ENCODE measurements at regions not wholly inside any gene's neighbourhood (a gene's known extent, or its start where the extent isn't known, plus 50 kb on each side); places are given as distances from the start of the nearest gene placed in this dataset.

- Histone ChIP-seq H3K9me3 (replicated peaks; ENCODE audit: insufficient read depth, low read length) (peaks cover 2% of the 10 kb centered on the region; the same call in 1 of the 2 replicates), H4K20me1 (ENCODE audit: insufficient read depth, low read length) (no peaks in the 10 kb centered on the region), H3F3A (ENCODE audit: insufficient read depth, low read length) (no peaks in the 10 kb centered on the region), H2AFZ (ENCODE audit: low read length) (no peak overlapping the region), H3K4me1 (ENCODE audit: low read length) (no peaks in the 10 kb centered on the region), H3K36me3 (replicated peaks; ENCODE audit: insufficient read depth, low read length) (no peaks in the 10 kb centered on the region), H3K9ac (ENCODE audit: low read length) (no peak overlapping the region), H3K4me3 (ENCODE audit: low read length) (no peak overlapping the region), H3K79me2 (ENCODE audit: low read length) (no peaks in the 10 kb centered on the region), H3K4me2 (ENCODE audit: low read depth, low read length) (no peak overlapping the region), H3K9me2 (replicated peaks; ENCODE audit: insufficient read depth, low read length) (no peaks in the 10 kb centered on the region), H3K27me3 (replicated peaks; ENCODE audit: insufficient read depth, low read length) (no peaks in the 10 kb centered on the region), H3K27ac (ENCODE audit: low read length) (no peak overlapping the region)
- DNase-seq = no peak
- TF ChIP-seq EZH2phosphoT487 (IDR thresholded peaks at IDR 0.05; ENCODE audit: low read length) (no peak), EZH2 (optimal IDR thresholded peaks at IDR 0.05; ENCODE audit: low read depth, low read length) (no peak), CTCF (IDR thresholded peaks at IDR 0.05; ENCODE audit: low read length) (no peak)
These were observed 270.6 kb downstream of the IRX2 start for GRCh38 chr5:2480871-2481270.

- Histone ChIP-seq H3K9ac (ENCODE audit: low read length) (no peak overlapping the region), H3K4me2 (ENCODE audit: low read depth, low read length) (no peak overlapping the region), H3K36me3 (replicated peaks; ENCODE audit: insufficient read depth, low read length) (no peaks in the 10 kb centered on the region), H3K79me2 (ENCODE audit: low read length) (no peaks in the 10 kb centered on the region), H3K4me3 (ENCODE audit: low read length) (no peak overlapping the region), H4K20me1 (ENCODE audit: insufficient read depth, low read length) (no peaks in the 10 kb centered on the region), H2AFZ (ENCODE audit: low read length) (no peak overlapping the region), H3K9me3 (replicated peaks; ENCODE audit: insufficient read depth, low read length) (no peaks in the 10 kb centered on the region), H3F3A (ENCODE audit: insufficient read depth, low read length) (no peaks in the 10 kb centered on the region), H3K27ac (ENCODE audit: low read length) (no peak overlapping the region), H3K9me2 (replicated peaks; ENCODE audit: insufficient read depth, low read length) (no peaks in the 10 kb centered on the region), H3K4me1 (ENCODE audit: low read length) (no peaks in the 10 kb centered on the region), H3K27me3 (replicated peaks; ENCODE audit: insufficient read depth, low read length) (no peaks in the 10 kb centered on the region)
- no peak for DNase-seq
- TF ChIP-seq CTCF (IDR thresholded peaks at IDR 0.05; ENCODE audit: low read length) (no peak), EZH2phosphoT487 (IDR thresholded peaks at IDR 0.05; ENCODE audit: low read length) (no peak), EZH2 (optimal IDR thresholded peaks at IDR 0.05; ENCODE audit: low read depth, low read length) (no peak)
These were observed 275.6 kb downstream of the IRX2 start for GRCh38 chr5:2475902-2476301.

- DNase-seq = no peak
- Histone ChIP-seq H3K36me3 (replicated peaks; ENCODE audit: insufficient read depth, low read length) (no peaks in the 10 kb centered on the region), H2AFZ (ENCODE audit: low read length) (no peak overlapping the region), H3K4me3 (ENCODE audit: low read length) (no peak overlapping the region), H3K9ac (ENCODE audit: low read length) (no peak overlapping the region), H3K79me2 (ENCODE audit: low read length) (no peaks in the 10 kb centered on the region), H4K20me1 (ENCODE audit: insufficient read depth, low read length) (no peaks in the 10 kb centered on the region), H3F3A (ENCODE audit: insufficient read depth, low read length) (no peaks in the 10 kb centered on the region), H3K27ac (ENCODE audit: low read length) (no peak overlapping the region), H3K4me2 (ENCODE audit: low read depth, low read length) (no peak overlapping the region), H3K27me3 (replicated peaks; ENCODE audit: insufficient read depth, low read length) (no peaks in the 10 kb centered on the region), H3K9me2 (replicated peaks; ENCODE audit: insufficient read depth, low read length) (no peaks in the 10 kb centered on the region), H3K9me3 (replicated peaks; ENCODE audit: insufficient read depth, low read length) (no peaks in the 10 kb centered on the region), H3K4me1 (ENCODE audit: low read length) (no peaks in the 10 kb centered on the region)
- TF ChIP-seq EZH2phosphoT487 (IDR thresholded peaks at IDR 0.05; ENCODE audit: low read length) (no peak), EZH2 (optimal IDR thresholded peaks at IDR 0.05; ENCODE audit: low read depth, low read length) (no peak), CTCF (IDR thresholded peaks at IDR 0.05; ENCODE audit: low read length) (no peak)
These were observed 278.8 kb downstream of the IRX2 start for GRCh38 chr5:2472670-2473069.
